ENCODE measurements at regions not wholly inside any gene's neighbourhood (a gene's known extent, or its start where the extent isn't known, plus 50 kb on each side); places are given as distances from the start of the nearest gene placed in this dataset.
A peak's percentile ranks its signal among the peaks of the same experiment; 100 is the strongest.

GRCh38 chr9:81259896-81260295 lies 429.5 kb downstream of the TLE1 start:
- DNase-seq (ENCODE audit: low read depth): no peak

GRCh38 chr9:81256368-81256767 lies 433.0 kb downstream of the TLE1 start:
- peak; percentile 9 for DNase-seq (ENCODE audit: low read depth)

GRCh38 chr9:81250606-81251005 lies 438.7 kb downstream of the TLE1 start:
- no peak for DNase-seq (ENCODE audit: low read depth)

- no peak for DNase-seq (ENCODE audit: low read depth)
Measured at GRCh38 chr9:81250041-81250440, 439.3 kb downstream of the TLE1 start.

GRCh38 chr9:81245254-81245956 lies 443.9 kb downstream of the TLE1 start:
- DNase-seq (ENCODE audit: low read depth): no peak

GRCh38 chr9:81244631-81245030 lies 444.7 kb downstream of the TLE1 start:
- no peak for DNase-seq (ENCODE audit: low read depth)

- DNase-seq (ENCODE audit: low read depth): no peak
Measured at GRCh38 chr9:81242866-81243265, 446.5 kb downstream of the TLE1 start.

GRCh38 chr9:81239388-81239787 lies 450.0 kb downstream of the TLE1 start:
- peak; percentile 40 for DNase-seq (ENCODE audit: low read depth)

GRCh38 chr9:81237565-81238231 lies 451.6 kb downstream of the TLE1 start:
- DNase-seq (ENCODE audit: low read depth): no peak

- no peak for DNase-seq (ENCODE audit: low read depth)
Measured at GRCh38 chr9:81234924-81235610, 454.3 kb downstream of the TLE1 start.

GRCh38 chr9:81231011-81231410 lies 458.3 kb downstream of the TLE1 start:
- no peak for DNase-seq (ENCODE audit: low read depth)

- DNase-seq (ENCODE audit: low read depth): no peak
Measured at GRCh38 chr9:81227507-81228245, 461.7 kb downstream of the TLE1 start.

- DNase-seq (ENCODE audit: low read depth): peak; percentile 41
Measured at GRCh38 chr9:81225596-81225995, 463.8 kb downstream of the TLE1 start.

GRCh38 chr9:81224166-81225081 lies 464.9 kb downstream of the TLE1 start:
- DNase-seq (ENCODE audit: low read depth): no peak

GRCh38 chr9:81214975-81215374 lies 474.4 kb downstream of the TLE1 start:
- no peak for DNase-seq (ENCODE audit: low read depth)

GRCh38 chr9:81213456-81213855 lies 475.9 kb downstream of the TLE1 start:
- DNase-seq (ENCODE audit: low read depth): no peak

- peak; percentile 11 for DNase-seq (ENCODE audit: low read depth)
Measured at GRCh38 chr9:81211741-81212140, 477.6 kb downstream of the TLE1 start.

- no peak for DNase-seq (ENCODE audit: low read depth)
Measured at GRCh38 chr9:81207651-81208050, 481.7 kb downstream of the TLE1 start.

GRCh38 chr9:81202292-81202691 lies 487.1 kb downstream of the TLE1 start:
- DNase-seq (ENCODE audit: low read depth): no peak

GRCh38 chr9:81195206-81195605 lies 494.1 kb downstream of the TLE1 start:
- no peak for DNase-seq (ENCODE audit: low read depth)

Measured in renal cortical epithelial cell (primary cell).